IMR-90 (cell line): ENCODE measurements at regions not wholly inside any gene's neighbourhood (a gene's known extent, or its start where the extent isn't known, plus 50 kb on each side); places are given as distances from the start of the nearest gene placed in this dataset.

Source experiments
- ATAC-seq: fragments of 200-7000 bp; cut with Tn5 transposase; 2 replicates; pipeline ENCODE4 v1.9.1; 2020; ENCODE audit warnings: low read depth, mild to moderate bottlenecking, moderate library complexity
- BruUV-seq: library from RNA; stranded (reverse); fragments of 400-500 nt; replicated peaks from 2 replicates; lab custom pipeline; 2021; lab: Mats Ljungman, UMichigan
- CTCF ChIA-PET: fragments of 300-600 bp; formaldehyde crosslinking; extraction: SDS; loops from one replicate; lab custom pipeline; 2021; ENCODE audit warnings: antibody characterized with exemption; lab: Yijun Ruan, JAX
- POLR2A ChIA-PET: fragments of 300-600 bp; sonication (Branson Sonifier 250); formaldehyde crosslinking; loops from one replicate; lab custom pipeline; 2022; ENCODE audit warnings: antibody characterized with exemption; ENCODE audit not compliant: unreplicated experiment; lab: Charles Lee
- DNase-seq: peaks from one replicate; pipeline ENCODE4 v3.0.0; 2013
- H2AFZ ChIP-seq: replicated peaks from 2 replicates; pipeline ENCODE3; 2013; ENCODE audit warnings: low read length, mild to moderate bottlenecking; ENCODE audit not compliant: poor library complexity
- H2AK5ac ChIP-seq: 2 replicates; pipeline ENCODE4 v1.6.1; 2013; ENCODE audit warnings: low read depth, low read length, inconsistent platforms
- H2AK9ac ChIP-seq: replicated peaks from 2 replicates; pipeline ENCODE3; 2013; ENCODE audit warnings: mild to moderate bottlenecking, low read depth, low read length, moderate library complexity; ENCODE audit not compliant: poor library complexity
- H2BK120ac ChIP-seq: 2 replicates; pipeline ENCODE4 v1.6.1; 2013; ENCODE audit warnings: low read depth, low read length, inconsistent platforms
- H2BK15ac ChIP-seq: 3 replicates; pipeline ENCODE4 v1.6.1; 2013; ENCODE audit warnings: low read depth, low read length, inconsistent platforms
- H2BK20ac ChIP-seq: 2 replicates; pipeline ENCODE4 v1.6.1; 2013; ENCODE audit warnings: low read depth, mild to moderate bottlenecking, inconsistent platforms, low read length, moderate library complexity
- H2BK5ac ChIP-seq: 2 replicates; pipeline ENCODE4 v1.6.1; 2013; ENCODE audit warnings: mild to moderate bottlenecking, low read depth, low read length, inconsistent platforms; ENCODE audit not compliant: poor library complexity, severe bottlenecking
- H3K14ac ChIP-seq: replicated peaks from 2 replicates; pipeline ENCODE4 v1.6.1; 2013; ENCODE audit warnings: low read depth, low read length, inconsistent platforms
- H3K18ac ChIP-seq: 2 replicates; pipeline ENCODE4 v1.6.1; 2013; ENCODE audit warnings: low read depth, low read length, control low read depth
- H3K23ac ChIP-seq: 2 replicates; pipeline ENCODE4 v1.6.1; 2013; ENCODE audit warnings: low read depth, low read length, inconsistent platforms
- H3K27ac ChIP-seq: 2 replicates; pipeline ENCODE4 v1.5.1; 2013; ENCODE audit warnings: mild to moderate bottlenecking, control low read depth, low read length; ENCODE audit not compliant: insufficient read depth
- H3K27me3 ChIP-seq: 2 replicates; pipeline ENCODE4 v1.6.1; 2013; ENCODE audit warnings: low read length; ENCODE audit not compliant: control insufficient read depth, insufficient read depth
- H3K36me3 ChIP-seq: 2 replicates; pipeline ENCODE4 v1.6.1; 2013; ENCODE audit warnings: low read length, mixed read lengths; ENCODE audit not compliant: control insufficient read depth, insufficient read depth
- H3K4ac ChIP-seq: 2 replicates; pipeline ENCODE4 v1.6.1; 2013; ENCODE audit warnings: low read depth, low read length, inconsistent platforms
- H3K4me1 ChIP-seq: 2 replicates; pipeline ENCODE4 v1.6.1; 2013; ENCODE audit warnings: low read length, mixed read lengths; ENCODE audit not compliant: control insufficient read depth, insufficient read depth
- H3K4me2 ChIP-seq: 2 replicates; pipeline ENCODE4 v1.6.1; 2013; ENCODE audit warnings: low read depth, mild to moderate bottlenecking, control low read depth, low read length, moderate library complexity
- H3K4me3 ChIP-seq: 2 replicates; pipeline ENCODE4 v1.5.1; 2013; ENCODE audit warnings: low read depth, mild to moderate bottlenecking, control low read depth, low read length, moderate library complexity; ENCODE audit not compliant: insufficient read depth
- H3K56ac ChIP-seq: 2 replicates; pipeline ENCODE4 v1.6.1; 2013; ENCODE audit warnings: low read length, inconsistent platforms; ENCODE audit not compliant: insufficient read depth; ENCODE audit errors: extremely low read depth
- H3K79me1 ChIP-seq, 2 experiments: 2 replicates each; pipeline ENCODE4 v1.6.1; 2013; ENCODE audit warnings: low read length in 2 of 2, inconsistent platforms in 1 of 2, low read depth in 1 of 2
- H3K9ac ChIP-seq: 2 replicates; pipeline ENCODE4 v1.6.1; 2013; ENCODE audit warnings: low read depth, low read length, control low read depth
- H3K9me1 ChIP-seq: 2 replicates; pipeline ENCODE4 v1.6.1; 2013; ENCODE audit warnings: low read length, inconsistent platforms; ENCODE audit not compliant: insufficient read depth
- H3K9me3 ChIP-seq: 2 replicates; pipeline ENCODE4 v1.6.1; 2013; ENCODE audit warnings: low read length; ENCODE audit not compliant: control insufficient read depth, insufficient read depth
- H4K20me1 ChIP-seq: 2 replicates; pipeline ENCODE4 v1.6.1; 2013; ENCODE audit warnings: low read length, inconsistent platforms; ENCODE audit not compliant: insufficient read depth
- H4K5ac ChIP-seq: 2 replicates; pipeline ENCODE4 v1.6.1; 2013; ENCODE audit warnings: mild to moderate bottlenecking, low read depth, low read length, control low read depth
- H4K8ac ChIP-seq, 2 experiments: 2 replicates each; pipeline ENCODE4 v1.6.1; 2013; ENCODE audit warnings: low read depth in 2 of 2, low read length in 2 of 2, control low read depth in 1 of 2, inconsistent platforms in 1 of 2
- H4K91ac ChIP-seq: 2 replicates; pipeline ENCODE4 v1.6.1; 2013; ENCODE audit warnings: low read depth, low read length, inconsistent platforms; ENCODE audit not compliant: insufficient read depth
- BHLHE40 ChIP-seq: fragments of 150-350 bp; IDR thresholded peaks from 2 replicates; pipeline ENCODE4 v1.6.1; 2016; ENCODE audit warnings: mild to moderate bottlenecking, low read depth, low read length
- CEBPB ChIP-seq: IDR thresholded peaks from 2 replicates; pipeline ENCODE4 v1.6.1; 2012; ENCODE audit warnings: low read depth, low read length, improper control_type of control experiment
- CHD1 ChIP-seq: IDR thresholded peaks from 2 replicates; pipeline ENCODE4 v1.6.1; 2012; ENCODE audit warnings: low read depth, low read length, improper control_type of control experiment
- MAFK ChIP-seq: IDR thresholded peaks from 2 replicates; pipeline ENCODE4 v1.6.1; 2012; ENCODE audit warnings: low read depth, low read length, improper control_type of control experiment
- MAZ ChIP-seq: IDR thresholded peaks from 2 replicates; pipeline ENCODE4 v1.6.1; 2012; ENCODE audit warnings: low read depth, mild to moderate bottlenecking, low read length, improper control_type of control experiment, moderate library complexity, borderline replicate concordance
- MXI1 ChIP-seq: IDR thresholded peaks from 2 replicates; pipeline ENCODE4 v1.6.1; 2012; ENCODE audit warnings: low read depth, mild to moderate bottlenecking, low read length, moderate library complexity, borderline replicate concordance
- NFE2L2 ChIP-seq: fragments of 150-350 bp; IDR thresholded peaks from 2 replicates; pipeline ENCODE4 v1.6.1; 2016; ENCODE audit warnings: low read depth, mild to moderate bottlenecking, low read length
- POLR2A ChIP-seq: IDR thresholded peaks from 2 replicates; pipeline ENCODE4 v1.6.1; 2012; ENCODE audit warnings: mild to moderate bottlenecking, low read depth, low read length
- RAD21 ChIP-seq: IDR thresholded peaks from 2 replicates; pipeline ENCODE4 v1.6.1; 2012; ENCODE audit warnings: low read length, improper control_type of control experiment
- RCOR1 ChIP-seq: IDR thresholded peaks from 2 replicates; pipeline ENCODE4 v1.6.1; 2012; ENCODE audit warnings: mild to moderate bottlenecking, low read length, improper control_type of control experiment; ENCODE audit not compliant: insufficient replicate concordance
- RFX5 ChIP-seq: IDR thresholded peaks from 2 replicates; pipeline ENCODE4 v1.8.0; 2012; ENCODE audit warnings: low read depth, mild to moderate bottlenecking, low read length, moderate library complexity
- SMC3 ChIP-seq: fragments of 150-350 bp; IDR thresholded peaks from 2 replicates; pipeline ENCODE4 v1.6.1; 2016; ENCODE audit warnings: low read depth, mild to moderate bottlenecking, antibody characterized with exemption, low read length, moderate library complexity
- WGBS, 2 experiments: methylation state at CpG; one replicate each; pipeline versions ENCODE4 v1.1.5 to v1.1.7; 2013; ENCODE audit warnings: missing lambda C conversion rate in 2 of 2; ENCODE audit not compliant: insufficient read length in 1 of 2; ENCODE audit errors: extremely low coverage in 2 of 2; 5-methylcytosine and 5-hydroxymethylcytosine counted together
- dilution Hi-C: fragments of 300-500 bp; cut with HindIII; formaldehyde crosslinking; loops from one replicate; pipeline ENCODE4 v1.14.3; 2018; ENCODE audit warnings: low sequenced_read_pairs; ENCODE audit not compliant: unreplicated experiment
- in situ Hi-C: fragments of 300-500 bp; cut with MboI; formaldehyde crosslinking; loops from 3 replicates; pipeline ENCODE4 v1.14.3; 2019; ENCODE audit warnings: low sequenced_read_pairs, inconsistent platforms, mixed read lengths
- intact Hi-C: fragments of 100-400 bp; cut with micrococcal nuclease; formaldehyde crosslinking; loops from 2 replicates; pipeline ENCODE4 v1.10.0; 2022
- TF ChIP-seq, protein P1 (sequence below): fragments of 150-350 bp; IDR thresholded peaks from 2 replicates; pipeline ENCODE4 v1.6.1; 2017; ENCODE audit warnings: mild to moderate bottlenecking, antibody characterized with exemption, low read length, low read depth
- TF ChIP-seq, protein P2 (sequence below): fragments of 150-350 bp; IDR thresholded peaks from 2 replicates; pipeline ENCODE4 v1.6.1; 2016; ENCODE audit warnings: low read depth, mild to moderate bottlenecking, low read length, moderate library complexity, borderline replicate concordance
- TF ChIP-seq, protein P3 (sequence below): conservative IDR thresholded peaks from 2 replicates; pipeline ENCODE4 v1.5.1; 2012; ENCODE audit warnings: mild to moderate bottlenecking, low read depth, low read length, improper control_type of control experiment

DNA sequence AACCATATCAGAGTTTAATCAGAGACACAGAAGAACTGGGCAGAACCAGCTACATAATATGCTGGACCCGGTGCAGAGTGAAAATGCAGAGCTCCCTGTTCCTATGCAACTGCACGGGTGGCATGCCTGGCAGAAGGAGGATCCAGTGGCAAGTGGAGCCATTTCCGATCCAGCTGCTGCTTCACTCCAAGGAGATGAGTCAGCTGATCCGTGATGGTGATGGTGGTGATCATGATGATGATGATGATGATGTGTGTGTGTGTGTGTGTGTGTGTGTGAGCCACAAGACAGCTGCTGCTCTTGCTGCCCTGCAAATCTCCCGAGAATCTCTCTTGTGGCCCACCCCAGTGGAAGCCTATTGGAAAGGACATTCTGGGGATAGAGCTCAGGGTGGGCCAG, 133.0 kb downstream of the URB2 start (continued):
- TF ChIP-seq CEBPB (no peak), SMC3 (no peak)

DNA sequence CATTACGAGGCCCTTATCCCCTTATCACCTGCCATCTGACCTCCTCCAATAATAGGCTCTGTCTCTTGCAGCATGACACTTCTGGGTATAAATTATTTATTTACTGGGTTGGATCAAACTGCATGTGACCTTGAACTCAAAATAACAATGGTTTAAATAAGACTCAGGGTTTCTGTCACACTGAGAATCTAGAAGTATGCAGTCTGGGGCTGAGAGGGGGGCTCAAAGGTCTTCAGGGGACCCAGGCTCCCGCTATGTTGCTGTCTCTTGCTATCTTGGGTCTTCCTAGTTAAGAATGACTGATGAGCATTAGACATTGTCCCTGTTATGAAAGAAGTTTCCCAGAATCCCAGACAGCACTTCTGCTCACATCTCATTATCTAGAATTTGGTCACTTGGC, 133.5 kb downstream of the URB2 start:
- dilution Hi-C loops, result no loop called here
- no peak for ATAC-seq
- TF ChIP-seq NFE2L2 (no peak), MAFK (no peak), RAD21 (no peak), CEBPB (no peak), CHD1 (no peak), MXI1 (no peak), MAZ (no peak), POLR2A (no peak), BHLHE40 (no peak), RCOR1 (no peak), SMC3 (no peak), RFX5 (no peak)
- TF ChIP-seq, protein P1, sequence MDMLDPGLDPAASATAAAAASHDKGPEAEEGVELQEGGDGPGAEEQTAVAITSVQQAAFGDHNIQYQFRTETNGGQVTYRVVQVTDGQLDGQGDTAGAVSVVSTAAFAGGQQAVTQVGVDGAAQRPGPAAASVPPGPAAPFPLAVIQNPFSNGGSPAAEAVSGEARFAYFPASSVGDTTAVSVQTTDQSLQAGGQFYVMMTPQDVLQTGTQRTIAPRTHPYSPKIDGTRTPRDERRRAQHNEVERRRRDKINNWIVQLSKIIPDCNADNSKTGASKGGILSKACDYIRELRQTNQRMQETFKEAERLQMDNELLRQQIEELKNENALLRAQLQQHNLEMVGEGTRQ, result no peak
- TF ChIP-seq, protein P2, sequence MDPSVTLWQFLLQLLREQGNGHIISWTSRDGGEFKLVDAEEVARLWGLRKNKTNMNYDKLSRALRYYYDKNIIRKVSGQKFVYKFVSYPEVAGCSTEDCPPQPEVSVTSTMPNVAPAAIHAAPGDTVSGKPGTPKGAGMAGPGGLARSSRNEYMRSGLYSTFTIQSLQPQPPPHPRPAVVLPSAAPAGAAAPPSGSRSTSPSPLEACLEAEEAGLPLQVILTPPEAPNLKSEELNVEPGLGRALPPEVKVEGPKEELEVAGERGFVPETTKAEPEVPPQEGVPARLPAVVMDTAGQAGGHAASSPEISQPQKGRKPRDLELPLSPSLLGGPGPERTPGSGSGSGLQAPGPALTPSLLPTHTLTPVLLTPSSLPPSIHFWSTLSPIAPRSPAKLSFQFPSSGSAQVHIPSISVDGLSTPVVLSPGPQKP, result no peak
- TF ChIP-seq, protein P3, sequence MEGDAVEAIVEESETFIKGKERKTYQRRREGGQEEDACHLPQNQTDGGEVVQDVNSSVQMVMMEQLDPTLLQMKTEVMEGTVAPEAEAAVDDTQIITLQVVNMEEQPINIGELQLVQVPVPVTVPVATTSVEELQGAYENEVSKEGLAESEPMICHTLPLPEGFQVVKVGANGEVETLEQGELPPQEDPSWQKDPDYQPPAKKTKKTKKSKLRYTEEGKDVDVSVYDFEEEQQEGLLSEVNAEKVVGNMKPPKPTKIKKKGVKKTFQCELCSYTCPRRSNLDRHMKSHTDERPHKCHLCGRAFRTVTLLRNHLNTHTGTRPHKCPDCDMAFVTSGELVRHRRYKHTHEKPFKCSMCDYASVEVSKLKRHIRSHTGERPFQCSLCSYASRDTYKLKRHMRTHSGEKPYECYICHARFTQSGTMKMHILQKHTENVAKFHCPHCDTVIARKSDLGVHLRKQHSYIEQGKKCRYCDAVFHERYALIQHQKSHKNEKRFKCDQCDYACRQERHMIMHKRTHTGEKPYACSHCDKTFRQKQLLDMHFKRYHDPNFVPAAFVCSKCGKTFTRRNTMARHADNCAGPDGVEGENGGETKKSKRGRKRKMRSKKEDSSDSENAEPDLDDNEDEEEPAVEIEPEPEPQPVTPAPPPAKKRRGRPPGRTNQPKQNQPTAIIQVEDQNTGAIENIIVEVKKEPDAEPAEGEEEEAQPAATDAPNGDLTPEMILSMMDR, result no peak

More for the DNA sequence above, 133.5 kb downstream of the URB2 start:
- in situ Hi-C loops, result no loop called here
- Histone ChIP-seq H3K4me2 (no peak overlapping the region), H3K4me3 (no peak overlapping the region), H2BK20ac (no peak overlapping the region), H3K9me3 (peaks cover 2% of the 10 kb centered on the region; the same call in 1 of the 2 replicates), H3K79me1 (no peaks in the 10 kb centered on the region), H2BK15ac (no peak overlapping the region), H2AK5ac (no peak overlapping the region), H3K27me3 (no peaks in the 10 kb centered on the region; the same call in 1 of the 2 replicates), H4K5ac (no peak overlapping the region), H4K20me1 (no peaks in the 10 kb centered on the region), H3K9ac (no peak overlapping the region), H3K56ac (no peak overlapping the region), H3K27ac (no peak overlapping the region), H2BK120ac (no peak overlapping the region), H3K9me1 (no peaks in the 10 kb centered on the region), H2BK5ac (no peak overlapping the region), H3K4ac (no peak overlapping the region), H3K23ac (no peak overlapping the region), H2AFZ (no peak overlapping the region), H2AK9ac (no peak overlapping the region), H3K18ac (no peak overlapping the region), H3K36me3 (no peaks in the 10 kb centered on the region), H3K4me1 (no peaks in the 10 kb centered on the region), H4K8ac (no peak overlapping the region), H4K91ac (no peak overlapping the region), H3K14ac (no peak overlapping the region)
- no peak for DNase-seq
- no TSS peak for BruUV-seq
- CTCF ChIA-PET, result no interaction called here
- POLR2A ChIA-PET, result no interaction called here
- WGBS, 2 experiments, result no CpG with 5 or more reads among the region's 2 CpGs
- intact Hi-C loops, result no loop called here
